Erythroblast (primary cell): ENCODE measurements at regions not wholly inside any gene's neighbourhood (a gene's known extent, or its start where the extent isn't known, plus 50 kb on each side); places are given as distances from the start of the nearest gene placed in this dataset.

Experiments used
- GATA1 ChIP-seq: IDR thresholded peaks from 2 replicates; pipeline ENCODE4 v1.6.1; 2011; ENCODE audit warnings: low read depth, mild to moderate bottlenecking, control low read depth, low read length, moderate library complexity
- POLR2A ChIP-seq: IDR thresholded peaks from 2 replicates; pipeline ENCODE4 v1.6.1; 2011; ENCODE audit warnings: mild to moderate bottlenecking, low read length

DNA sequence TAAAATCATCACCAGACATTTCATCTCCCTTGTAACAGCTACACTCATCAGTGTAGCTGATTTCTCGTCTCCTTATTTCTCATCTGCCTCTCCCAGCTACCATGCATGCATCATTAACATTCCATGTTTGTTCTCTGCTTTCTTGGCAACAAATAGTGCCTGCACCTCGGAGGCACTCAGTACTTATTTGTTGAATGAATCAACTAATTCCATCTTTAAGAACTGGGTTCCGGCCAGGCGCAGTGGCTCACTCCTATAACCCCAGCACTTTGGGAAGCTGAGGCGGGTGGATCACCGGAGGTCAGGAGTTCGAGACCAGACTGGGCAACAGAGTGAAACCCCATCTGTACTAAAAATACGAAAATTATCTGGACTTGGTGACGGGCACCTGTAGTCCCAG lies 63.9 kb upstream of the GTF3A start:
- no peak for TF ChIP-seq POLR2A
- TF ChIP-seq GATA1: no peak
